T-helper 2 cell treated with Interferon-gamma antibody and Interleukin-4, amounts not matched to agents 100 ng/mL and 5 ng/mL, for 36 hours (primary cell): ENCODE measurements at regions not wholly inside any gene's neighbourhood (a gene's known extent, or its start where the extent isn't known, plus 50 kb on each side); places are given as distances from the start of the nearest gene placed in this dataset.
"Not testable (repeated sequence)": the region's sequence is repeated elsewhere in the genome, so short reads cannot be mapped to it uniquely, and the experiment has no call there.

Source experiments
- intact Hi-C: fragments of 100-400 bp; cut with micrococcal nuclease; formaldehyde crosslinking; loops from one replicate; pipeline ENCODE4 v1.15.1; 2023

DNA sequence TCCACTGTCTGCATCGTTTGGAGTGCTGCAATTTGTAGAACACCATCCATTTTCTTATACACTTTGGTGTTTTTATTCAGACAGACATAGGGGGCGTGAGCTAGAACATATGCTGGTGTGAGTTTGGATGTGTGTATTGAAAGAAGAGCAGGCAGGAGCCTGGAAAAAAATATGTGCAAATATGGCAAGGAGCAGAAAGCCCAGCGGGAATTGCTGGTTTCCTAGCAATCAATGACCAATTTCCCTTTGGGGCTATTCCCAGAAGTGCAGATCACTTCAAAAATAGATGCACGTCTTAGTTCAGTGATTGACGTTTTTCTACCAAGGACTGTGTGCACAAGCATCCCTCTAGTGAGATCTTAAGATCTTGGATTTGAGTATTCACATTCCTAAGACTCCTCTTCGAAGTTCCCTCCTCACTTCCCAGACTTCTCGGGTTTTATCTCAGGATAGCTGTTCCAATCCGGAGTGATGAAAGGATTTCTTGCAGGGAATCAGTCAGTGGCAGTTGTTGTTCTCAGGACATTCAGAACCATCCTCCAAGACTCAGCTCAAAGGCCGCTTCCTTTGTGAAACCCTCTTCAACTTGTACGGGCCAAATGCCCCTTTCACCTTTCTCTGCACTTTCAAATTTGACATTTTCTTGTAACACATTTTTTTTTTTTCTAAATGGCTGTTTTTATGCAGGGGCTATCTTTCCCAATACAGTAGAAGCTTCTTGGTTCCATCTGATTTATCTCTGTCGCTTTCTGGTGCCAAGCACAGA is 268.7 kb upstream of the ASIC2 start:
- intact Hi-C loops, result no loop called here

DNA sequence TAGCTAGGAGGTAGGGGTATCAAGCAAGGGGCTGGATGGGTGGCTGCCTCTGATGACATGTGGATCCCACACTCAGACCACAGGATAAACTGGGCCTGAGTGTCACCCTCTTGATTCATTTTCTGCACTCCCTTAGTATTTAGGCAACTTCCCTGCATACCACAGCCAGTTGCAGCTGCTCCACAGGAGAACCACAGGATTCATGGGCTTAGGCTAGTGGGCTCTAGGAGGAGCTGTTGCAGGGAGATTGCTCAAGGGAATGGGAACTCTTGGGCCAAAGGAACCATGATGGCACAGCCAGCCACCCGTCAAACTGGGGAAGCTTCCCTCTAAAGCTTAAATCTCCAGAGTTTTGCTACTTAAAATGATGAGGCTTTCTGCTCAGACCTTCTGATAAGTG is 269.7 kb upstream of the ASIC2 start:
- intact Hi-C loops, result no loop called here

DNA sequence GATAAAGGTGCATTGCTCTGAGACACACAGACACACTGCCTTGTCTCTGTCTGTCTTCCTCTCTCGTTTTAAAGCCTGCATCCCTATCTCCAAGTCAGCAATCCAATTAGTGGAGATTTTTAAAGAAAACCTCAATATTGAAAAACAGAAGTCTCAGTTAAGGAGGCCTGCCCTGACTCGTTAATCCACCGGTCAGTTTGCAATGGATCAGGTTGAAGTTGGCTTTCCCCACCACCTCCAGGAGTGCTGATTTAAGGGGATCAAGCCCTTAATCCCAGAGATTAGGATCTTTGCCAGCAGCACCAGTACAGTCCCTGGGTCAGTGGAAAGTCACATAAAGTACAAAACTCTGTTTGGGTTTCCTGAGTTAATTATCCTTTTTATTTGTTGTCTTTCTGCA is 271.1 kb upstream of the ASIC2 start:
- intact Hi-C loops, result no loop called here

DNA sequence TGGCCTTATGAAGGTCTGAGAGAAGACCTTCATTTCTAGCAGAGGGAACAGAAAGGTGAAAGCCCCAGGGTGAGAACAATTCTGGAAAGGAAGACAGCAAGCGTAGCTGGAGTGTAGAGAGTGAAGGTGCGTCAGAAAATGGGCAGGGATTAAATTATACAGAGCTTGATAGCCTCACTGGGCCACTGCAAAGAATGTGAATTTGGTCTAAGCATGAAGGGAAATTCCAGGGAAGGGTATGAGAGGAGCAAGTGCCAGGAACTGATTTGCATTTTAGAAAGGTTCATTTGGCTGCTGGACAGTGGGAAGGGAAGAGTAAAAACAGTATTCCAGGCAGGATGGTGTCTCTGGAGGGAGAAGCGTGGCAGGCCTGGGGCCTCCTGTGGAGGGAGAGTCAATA is 274.1 kb upstream of the ASIC2 start:
- intact Hi-C loops, result no loop called here

DNA sequence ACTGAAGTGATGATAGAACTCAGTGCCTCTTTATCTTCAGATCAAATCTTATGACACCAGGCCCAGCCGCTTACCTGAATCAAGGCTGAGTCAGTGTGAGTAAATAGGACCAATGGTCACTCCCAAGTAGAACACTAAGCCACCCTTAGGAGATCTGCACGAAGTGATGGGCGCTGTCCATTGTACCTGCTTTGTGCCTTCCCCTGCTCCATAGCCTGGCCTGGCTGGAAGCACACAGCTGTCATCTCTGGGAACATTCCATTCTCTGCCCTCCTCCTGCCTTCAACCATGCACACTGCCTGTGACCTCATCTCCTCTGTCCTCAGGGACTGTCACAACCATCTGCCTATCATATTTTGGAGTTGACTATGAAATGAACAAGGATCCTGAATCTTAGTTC is 279.5 kb upstream of the ASIC2 start:
- intact Hi-C loops, result no loop called here

- intact Hi-C loops, result no loop called here
Observed at GRCh38 chr17:33574942-33575445, 281.9 kb upstream of the ASIC2 start.

DNA sequence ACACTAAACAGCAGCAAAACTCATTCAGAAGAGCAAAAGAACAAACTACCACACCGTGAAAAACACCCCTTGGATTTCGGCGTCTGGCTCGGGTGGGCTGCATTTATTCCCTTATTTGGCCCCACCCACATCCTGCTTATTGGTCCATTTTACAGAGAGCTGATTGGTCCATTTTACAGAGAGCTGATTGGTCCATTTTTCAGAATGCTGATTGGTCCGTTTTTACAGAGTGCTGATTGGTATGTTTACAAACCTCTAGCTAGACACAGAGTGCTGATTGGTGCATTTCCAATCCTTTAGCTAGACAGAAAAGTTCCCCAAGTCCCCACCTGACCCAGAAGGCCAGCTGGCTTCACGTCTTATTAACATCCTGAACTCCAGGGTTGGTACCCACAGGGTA is 286.6 kb upstream of the ASIC2 start:
- intact Hi-C loops, result not testable (repeated sequence)

DNA sequence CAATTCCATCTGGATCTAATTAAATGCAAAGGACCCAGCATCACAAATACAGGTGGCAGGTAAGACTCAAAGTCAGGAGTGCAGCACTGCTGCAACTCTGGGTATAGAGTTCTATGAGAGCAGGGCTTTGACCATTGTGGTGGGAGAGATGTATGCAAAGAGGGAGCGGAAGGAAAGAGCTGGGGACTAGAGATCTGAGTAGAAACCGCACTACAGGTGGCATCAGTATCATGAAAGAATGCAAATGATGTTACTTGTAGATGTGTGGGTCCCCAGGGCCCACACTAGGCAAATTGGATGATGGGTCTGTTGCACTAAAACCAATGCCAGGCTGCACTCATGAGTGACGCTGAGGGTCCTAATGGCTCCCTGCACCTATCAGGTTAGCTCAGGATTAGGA is 287.1 kb upstream of the ASIC2 start:
- intact Hi-C loops, result no loop called here

GRCh38 chr17:33582661-33583060 is 289.6 kb upstream of the ASIC2 start:
- intact Hi-C loops, result no loop called here

- intact Hi-C loops, result no loop called here
Observed at GRCh38 chr17:33583518-33584417, 290.7 kb upstream of the ASIC2 start.

GRCh38 chr17:33593991-33594390 is 300.9 kb upstream of the ASIC2 start:
- intact Hi-C loops, result no loop called here

- intact Hi-C loops, result no loop called here
Observed at GRCh38 chr17:33595828-33596227, 302.7 kb upstream of the ASIC2 start.

GRCh38 chr17:33596899-33597298 is 303.8 kb upstream of the ASIC2 start:
- intact Hi-C loops, result no loop called here

- intact Hi-C loops, result no loop called here
Observed at GRCh38 chr17:33598797-33599196, 305.7 kb upstream of the ASIC2 start.

DNA sequence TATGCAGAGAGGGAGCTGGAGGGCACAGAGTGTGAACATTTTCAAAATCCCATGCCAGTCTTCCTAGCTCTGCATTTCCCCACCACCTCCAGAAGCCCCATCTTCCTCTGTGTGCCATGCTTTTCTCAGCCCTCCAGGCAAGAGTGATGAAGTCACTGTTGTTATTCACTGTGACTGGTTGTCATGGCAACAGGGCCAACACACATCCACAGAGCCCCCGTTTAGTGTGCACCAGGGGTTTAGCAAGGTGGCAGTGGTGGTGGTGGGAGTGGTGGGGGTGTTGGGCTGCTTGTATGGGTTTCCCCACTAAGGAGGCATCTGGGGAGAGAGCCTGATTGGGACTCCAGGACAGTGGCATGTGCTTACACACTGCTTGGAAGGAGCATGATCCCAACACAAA is 309.9 kb upstream of the ASIC2 start:
- intact Hi-C loops, result no loop called here

DNA sequence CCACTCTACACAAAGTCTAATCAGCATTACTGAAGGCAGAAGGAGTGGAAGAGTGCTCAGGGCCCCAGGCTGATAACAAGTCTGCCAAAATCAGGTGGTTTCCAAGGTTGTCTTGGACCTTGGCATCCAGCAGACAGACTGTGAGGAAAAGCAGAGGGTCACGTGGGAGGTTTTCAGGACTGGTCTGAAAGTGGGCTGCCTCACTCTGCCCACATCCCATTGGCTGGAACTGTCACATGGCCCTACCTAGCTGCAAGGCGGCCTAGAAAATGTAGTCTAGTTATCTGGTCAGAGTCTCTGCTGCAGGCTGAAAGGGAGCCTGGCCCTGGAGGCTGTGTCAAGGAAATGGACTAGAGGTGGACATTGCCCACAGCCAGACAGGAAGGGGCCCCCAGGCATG is 310.7 kb upstream of the ASIC2 start:
- intact Hi-C loops, result no loop called here

DNA sequence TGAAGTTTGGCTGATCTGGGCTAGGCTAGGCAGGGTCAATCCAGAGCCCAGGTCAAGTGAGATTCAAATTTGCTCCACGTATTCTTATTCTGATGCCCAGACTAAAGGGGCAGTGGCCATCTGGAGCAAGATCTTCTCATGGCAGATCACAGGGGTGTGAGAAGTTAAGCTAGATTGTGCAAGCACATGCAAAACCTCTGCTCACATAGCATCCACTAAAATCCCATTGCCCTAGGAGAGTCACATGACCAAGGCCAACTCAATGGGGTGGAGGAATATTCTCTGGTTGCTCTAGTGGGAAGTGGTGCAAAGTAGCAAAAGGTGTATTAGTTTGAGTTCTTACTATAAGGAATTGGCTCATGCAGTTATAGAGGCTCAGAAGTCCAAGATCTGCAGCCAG is 318.4 kb upstream of the ASIC2 start:
- intact Hi-C loops, result no loop called here

DNA sequence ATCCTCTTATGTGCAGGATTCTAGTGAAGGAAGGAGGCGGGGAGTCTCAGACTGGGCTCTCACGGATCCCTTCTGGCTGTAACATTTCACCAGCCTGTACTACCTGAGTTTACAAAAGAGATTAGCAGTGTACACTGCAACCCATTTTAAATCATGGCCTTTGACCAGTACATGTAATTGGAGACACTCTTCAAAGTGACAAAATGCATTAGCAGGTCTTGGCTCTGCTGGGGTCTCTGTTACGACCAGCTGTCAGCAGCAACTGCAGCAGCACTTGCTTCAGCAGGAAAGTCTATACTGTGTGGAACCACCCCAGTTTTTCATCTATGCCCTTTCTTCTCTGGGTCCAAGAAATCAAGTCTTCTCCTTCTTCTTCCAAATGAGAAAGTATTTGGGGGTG is 322.8 kb upstream of the ASIC2 start:
- intact Hi-C loops, result no loop called here

GRCh38 chr17:33623841-33624240 is 330.7 kb upstream of the ASIC2 start:
- intact Hi-C loops, result no loop called here

DNA sequence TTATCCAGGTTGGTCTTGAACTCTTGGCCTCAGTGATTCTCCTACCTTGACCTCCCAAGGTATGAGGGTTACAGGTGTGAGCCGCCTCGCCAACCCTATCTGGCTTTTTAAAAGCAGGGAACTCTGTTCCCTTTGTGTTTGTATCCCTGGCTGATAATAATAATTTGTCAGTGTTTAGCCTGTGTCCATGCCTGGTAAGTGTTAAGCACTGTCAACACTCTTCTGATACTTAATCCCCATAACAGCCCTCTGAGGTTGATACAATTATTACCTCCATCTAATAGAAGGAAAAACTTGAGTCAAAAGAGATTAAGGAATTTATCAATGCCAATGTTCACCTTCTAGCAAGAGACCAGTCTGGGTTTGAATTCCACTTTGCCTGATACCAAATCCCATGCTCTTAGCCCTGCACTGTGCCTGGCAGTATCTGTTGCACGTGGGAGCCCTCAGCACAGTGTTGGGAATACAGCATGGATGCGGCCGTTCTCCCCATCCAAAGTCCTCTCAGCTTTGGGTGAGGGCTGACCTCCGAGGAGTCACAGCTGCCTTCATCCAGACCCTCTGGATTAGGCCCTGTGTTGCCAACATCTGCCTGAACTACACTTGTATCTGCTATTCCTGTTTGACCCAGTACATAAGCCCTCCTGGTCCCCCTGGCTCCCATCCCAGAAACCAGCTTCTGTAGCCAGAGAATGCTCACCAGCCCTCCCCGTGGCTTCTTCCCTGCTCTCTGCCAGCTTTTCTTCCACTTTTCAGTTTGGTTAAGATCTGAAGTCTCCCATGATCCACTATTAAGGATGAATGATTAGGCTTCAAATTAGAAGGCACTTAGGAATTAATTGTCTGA is 335.6 kb upstream of the ASIC2 start:
- intact Hi-C loops, result no loop called here

- intact Hi-C loops, result no loop called here
Observed at GRCh38 chr17:33633446-33633845, 340.4 kb upstream of the ASIC2 start.

DNA sequence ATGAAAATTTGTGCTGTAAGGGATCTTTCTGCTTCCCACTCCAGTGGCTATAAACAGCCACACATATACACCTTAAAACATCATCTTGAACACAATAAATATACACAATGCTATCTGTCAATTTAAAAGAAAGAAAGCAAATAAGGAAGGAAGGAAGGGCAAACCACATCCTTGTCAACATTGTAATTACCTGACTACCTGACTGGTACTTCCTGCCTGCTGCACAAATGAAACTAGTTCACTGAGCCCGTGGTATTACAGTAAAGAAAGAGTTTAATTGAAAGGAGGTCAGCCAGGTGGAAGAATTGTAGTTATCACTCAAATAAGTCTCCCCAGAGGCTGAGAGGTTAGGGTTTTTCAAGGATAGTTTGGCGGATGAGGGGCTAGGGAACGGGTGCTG is 344.4 kb upstream of the ASIC2 start:
- intact Hi-C loops, result no loop called here
